ENCODE measurements at regions not wholly inside any gene's neighbourhood (a gene's known extent, or its start where the extent isn't known, plus 50 kb on each side); places are given as distances from the start of the nearest gene placed in this dataset.

DNA sequence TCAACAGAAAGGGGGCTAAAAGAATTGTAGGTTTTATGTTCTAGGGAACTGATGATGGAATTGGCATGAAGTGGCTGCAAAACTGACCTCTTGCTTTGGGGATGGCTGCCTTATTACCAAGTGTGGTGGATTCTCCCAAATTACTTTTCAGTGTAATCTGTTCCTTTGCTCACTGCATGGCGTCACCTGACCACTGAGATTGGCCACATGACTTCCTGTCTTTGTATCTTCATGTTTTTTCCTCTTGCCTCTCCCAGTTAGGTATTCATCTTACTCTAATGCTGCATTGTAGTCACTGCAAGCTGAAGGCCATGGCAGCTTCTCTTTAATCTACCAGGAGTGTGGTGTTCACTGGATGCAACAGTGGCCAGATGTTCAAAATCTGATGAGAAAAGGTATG is 257.7 kb upstream of the TNP1 start:
- ATAC-seq (no peak), DNase-seq (no peak)
- no peak overlapping the region for H3K27ac Mint-ChIP-seq
- no peak overlapping the region for H3K4me3 Mint-ChIP-seq
- no peaks in the 10 kb centered on the region for H3K9me3 ChIP-seq (ENCODE audit: control insufficient read depth, low read length, poor library complexity, severe bottlenecking)
- no peaks in the 10 kb centered on the region for H3K27me3 Mint-ChIP-seq
- no peaks in the 10 kb centered on the region for H3K36me3 Mint-ChIP-seq (ENCODE audit: low read depth)
- H3K4me1 Mint-ChIP-seq, result no peaks in the 10 kb centered on the region

DNA sequence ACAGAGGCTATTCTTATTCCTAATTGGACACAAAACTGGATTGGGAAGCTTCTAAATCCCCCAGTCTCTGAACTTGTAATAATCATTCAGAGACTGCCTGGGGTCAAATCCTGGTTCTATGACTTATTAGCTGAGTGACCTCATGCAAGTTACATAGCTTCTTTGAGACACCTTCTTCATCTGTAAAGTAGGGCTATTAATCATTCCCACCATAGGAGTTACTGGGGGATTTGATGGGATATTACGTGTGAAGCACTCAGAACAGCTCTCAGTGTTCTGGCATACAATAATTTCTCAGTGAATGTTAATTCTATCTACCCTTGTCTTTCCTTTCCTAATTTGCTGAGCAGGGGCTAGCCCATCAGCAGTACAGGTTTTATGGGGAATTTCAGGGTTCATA is 256.7 kb upstream of the TNP1 start:
- H3K4me1 Mint-ChIP-seq, result no peaks in the 10 kb centered on the region
- no peak overlapping the region for H3K4me3 Mint-ChIP-seq
- DNase-seq (no peak), ATAC-seq (no peak)
- no peaks in the 10 kb centered on the region for H3K9me3 ChIP-seq (ENCODE audit: control insufficient read depth, low read length, poor library complexity, severe bottlenecking)
- no peaks in the 10 kb centered on the region for H3K27me3 Mint-ChIP-seq
- no peaks in the 10 kb centered on the region for H3K36me3 Mint-ChIP-seq (ENCODE audit: low read depth)
- H3K27ac Mint-ChIP-seq, result no peak overlapping the region

DNA sequence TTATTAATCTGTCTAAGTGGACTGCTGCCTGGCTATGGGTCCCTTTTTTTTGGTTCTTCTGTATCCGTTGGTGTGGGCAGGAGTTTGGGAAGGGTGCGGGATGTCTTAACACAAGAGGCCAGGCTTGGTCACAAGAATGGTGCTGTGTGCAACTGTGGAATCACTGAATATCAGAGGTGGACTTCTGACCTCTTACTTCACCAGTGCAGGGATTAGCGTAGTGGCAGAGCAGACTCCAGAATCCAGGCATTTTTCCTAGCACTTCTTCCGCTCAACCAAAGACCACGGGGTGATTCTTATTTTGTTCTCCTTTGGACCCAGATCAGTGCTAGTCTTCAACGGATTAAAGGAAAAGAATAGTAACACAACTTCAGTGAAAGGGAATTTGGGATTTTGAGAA is 254.3 kb upstream of the TNP1 start:
- no peak for DNase-seq
- no peaks in the 10 kb centered on the region for H3K9me3 ChIP-seq (ENCODE audit: control insufficient read depth, low read length, poor library complexity, severe bottlenecking)
- Mint-ChIP-seq H3K4me1 (no peaks in the 10 kb centered on the region), H3K27me3 (no peaks in the 10 kb centered on the region), H3K4me3 (no peak overlapping the region), H3K36me3 (ENCODE audit: low read depth) (no peaks in the 10 kb centered on the region), H3K27ac (no peak overlapping the region)
- ATAC-seq, result no peak

DNA sequence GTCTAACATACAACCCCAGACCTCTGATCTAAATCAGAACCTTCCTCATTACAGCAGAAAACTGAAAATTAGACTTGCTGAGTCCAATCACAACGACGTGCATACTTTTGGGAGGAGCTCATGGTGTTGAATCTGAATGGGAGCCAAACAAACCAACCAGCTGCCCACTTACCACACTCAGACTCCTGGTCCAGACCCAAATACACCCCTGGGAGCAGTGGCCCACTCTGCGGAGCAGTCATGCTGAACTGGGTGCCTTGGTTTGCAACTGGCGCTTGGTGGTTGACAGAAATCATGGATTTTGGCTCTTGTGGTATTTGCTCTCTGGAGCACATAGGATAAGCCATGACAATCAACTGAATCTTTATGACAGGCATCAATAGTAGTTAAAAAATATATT is 253.6 kb upstream of the TNP1 start:
- Mint-ChIP-seq H3K36me3 (ENCODE audit: low read depth) (no peaks in the 10 kb centered on the region), H3K4me1 (no peaks in the 10 kb centered on the region), H3K4me3 (no peak overlapping the region), H3K27me3 (no peaks in the 10 kb centered on the region), H3K27ac (no peak overlapping the region)
- DNase-seq (no peak), ATAC-seq (no peak)
- H3K9me3 ChIP-seq (ENCODE audit: control insufficient read depth, low read length, poor library complexity, severe bottlenecking), result no peaks in the 10 kb centered on the region

DNA sequence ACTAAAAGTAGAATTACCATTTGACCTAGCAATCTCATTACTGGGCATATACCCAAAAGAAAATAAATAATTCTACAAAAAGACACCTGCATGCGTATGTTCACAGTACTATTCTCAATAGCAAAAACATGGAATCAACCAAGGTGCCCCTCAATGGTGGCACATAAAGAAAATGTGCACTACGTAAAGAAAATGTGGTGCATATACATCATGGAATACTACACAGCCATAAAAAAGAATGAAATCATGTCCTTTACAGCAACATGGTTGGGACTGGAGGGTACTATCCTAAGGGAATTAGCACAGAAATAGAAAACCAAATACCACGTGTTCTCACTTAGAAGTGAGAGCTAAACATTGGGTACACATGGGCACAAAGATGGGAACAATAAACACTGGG is 250.7 kb upstream of the TNP1 start:
- no peaks in the 10 kb centered on the region for H3K9me3 ChIP-seq (ENCODE audit: control insufficient read depth, low read length, poor library complexity, severe bottlenecking)
- ATAC-seq (no peak), DNase-seq (no peak)
- no peaks in the 10 kb centered on the region for H3K36me3 Mint-ChIP-seq (ENCODE audit: low read depth)
- H3K4me3 Mint-ChIP-seq, result no peak overlapping the region
- H3K4me1 Mint-ChIP-seq, result no peaks in the 10 kb centered on the region
- no peaks in the 10 kb centered on the region for H3K27me3 Mint-ChIP-seq
- H3K27ac Mint-ChIP-seq, result no peak overlapping the region

DNA sequence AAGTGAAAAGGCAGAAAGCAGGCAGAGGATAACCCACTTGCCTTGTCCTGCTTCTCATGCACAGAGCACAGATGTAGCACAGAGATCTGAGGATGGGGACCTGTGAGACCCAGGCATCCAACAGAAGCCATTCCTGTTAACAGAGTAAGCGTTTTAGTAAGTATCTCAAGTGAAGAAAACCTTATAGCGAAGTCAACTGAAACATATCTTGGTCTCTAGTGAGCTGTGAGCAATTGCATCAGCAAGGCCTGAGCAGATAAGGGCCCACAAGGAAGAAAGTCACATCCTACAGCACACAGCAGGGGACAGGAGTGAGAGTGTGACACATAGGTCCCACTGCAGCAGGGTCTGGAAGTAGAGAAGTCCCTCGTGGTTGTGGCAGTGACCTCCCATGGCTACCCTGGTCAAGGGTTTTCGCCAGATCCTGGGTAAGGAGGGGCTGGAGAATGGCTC is 248.7 kb upstream of the TNP1 start:
- Mint-ChIP-seq H3K36me3 (ENCODE audit: low read depth) (no peaks in the 10 kb centered on the region), H3K4me3 (no peak overlapping the region), H3K27me3 (no peaks in the 10 kb centered on the region), H3K27ac (no peak overlapping the region), H3K4me1 (no peaks in the 10 kb centered on the region)
- no peaks in the 10 kb centered on the region for H3K9me3 ChIP-seq (ENCODE audit: control insufficient read depth, low read length, poor library complexity, severe bottlenecking)
- ATAC-seq (no peak), DNase-seq (no peak)

DNA sequence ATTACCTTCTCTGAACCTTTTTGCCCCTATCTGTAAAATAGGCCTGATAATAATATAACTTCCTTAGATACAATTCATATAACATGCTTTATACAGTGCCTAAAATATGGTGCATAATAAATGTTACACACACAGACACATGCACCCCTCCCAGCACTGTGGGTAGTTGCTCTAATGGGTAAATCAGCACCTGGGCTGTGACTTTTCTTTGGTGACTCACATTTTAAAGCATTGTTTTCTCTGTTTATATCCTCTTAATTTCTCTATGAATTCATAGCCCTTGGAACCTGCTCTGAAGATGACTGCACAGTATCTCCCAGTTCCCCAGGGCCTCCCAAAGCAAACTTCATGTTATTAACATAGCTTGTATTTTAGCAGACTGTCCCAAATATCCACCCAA is 248.2 kb upstream of the TNP1 start:
- no peaks in the 10 kb centered on the region for H3K9me3 ChIP-seq (ENCODE audit: control insufficient read depth, low read length, poor library complexity, severe bottlenecking)
- ATAC-seq, result no peak
- no peaks in the 10 kb centered on the region for H3K4me1 Mint-ChIP-seq
- H3K36me3 Mint-ChIP-seq (ENCODE audit: low read depth), result no peaks in the 10 kb centered on the region
- no peaks in the 10 kb centered on the region for H3K27me3 Mint-ChIP-seq
- H3K27ac Mint-ChIP-seq, result no peak overlapping the region
- no peak overlapping the region for H3K4me3 Mint-ChIP-seq
- DNase-seq, result no peak

DNA sequence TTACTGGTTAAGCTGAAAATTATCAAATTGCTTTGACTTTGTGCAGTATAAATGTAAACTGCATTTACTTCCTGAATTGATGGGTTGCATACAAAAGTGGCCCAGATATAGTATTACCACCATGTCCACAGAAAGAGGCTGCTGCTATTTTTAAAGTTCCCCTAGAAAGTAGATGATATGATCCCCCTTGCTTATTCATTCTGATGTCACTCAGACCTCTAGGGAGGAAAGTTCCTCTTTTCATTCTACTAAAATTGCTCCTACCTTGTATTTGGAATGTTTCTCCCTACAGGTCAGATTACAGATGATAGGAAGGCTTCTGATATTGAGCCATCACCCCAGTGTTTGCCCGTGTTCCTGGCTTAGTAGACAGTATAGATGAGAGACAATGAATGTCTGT is 247.6 kb upstream of the TNP1 start:
- Mint-ChIP-seq H3K36me3 (ENCODE audit: low read depth) (no peaks in the 10 kb centered on the region), H3K27ac (no peak overlapping the region), H3K4me1 (no peaks in the 10 kb centered on the region), H3K4me3 (no peak overlapping the region), H3K27me3 (no peaks in the 10 kb centered on the region)
- ATAC-seq (no peak), DNase-seq (no peak)
- no peaks in the 10 kb centered on the region for H3K9me3 ChIP-seq (ENCODE audit: control insufficient read depth, low read length, poor library complexity, severe bottlenecking)

DNA sequence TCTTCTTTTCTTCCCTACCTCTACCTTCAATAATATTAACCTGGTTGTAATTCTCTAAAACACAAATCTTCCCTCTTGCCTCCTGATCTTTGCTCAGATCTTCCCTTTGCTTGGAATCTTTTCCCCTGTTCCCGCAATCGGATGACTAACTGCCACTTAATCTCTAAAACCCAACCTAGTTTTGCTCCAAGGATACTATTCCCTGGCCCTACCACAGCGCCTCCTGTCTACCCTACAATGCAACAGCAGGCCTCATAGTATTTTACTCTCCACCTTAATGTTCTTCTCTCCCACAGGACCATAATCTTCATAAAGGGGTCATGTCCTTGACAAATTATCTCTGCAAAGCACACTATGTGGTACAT is 246.8 kb upstream of the TNP1 start:
- Mint-ChIP-seq H3K27ac (no peak overlapping the region), H3K4me3 (no peak overlapping the region), H3K4me1 (no peaks in the 10 kb centered on the region), H3K36me3 (ENCODE audit: low read depth) (no peaks in the 10 kb centered on the region), H3K27me3 (peaks cover 5% of the 10 kb centered on the region)
- ATAC-seq (no peak), DNase-seq (no peak)
- no peaks in the 10 kb centered on the region for H3K9me3 ChIP-seq (ENCODE audit: control insufficient read depth, low read length, poor library complexity, severe bottlenecking)

DNA sequence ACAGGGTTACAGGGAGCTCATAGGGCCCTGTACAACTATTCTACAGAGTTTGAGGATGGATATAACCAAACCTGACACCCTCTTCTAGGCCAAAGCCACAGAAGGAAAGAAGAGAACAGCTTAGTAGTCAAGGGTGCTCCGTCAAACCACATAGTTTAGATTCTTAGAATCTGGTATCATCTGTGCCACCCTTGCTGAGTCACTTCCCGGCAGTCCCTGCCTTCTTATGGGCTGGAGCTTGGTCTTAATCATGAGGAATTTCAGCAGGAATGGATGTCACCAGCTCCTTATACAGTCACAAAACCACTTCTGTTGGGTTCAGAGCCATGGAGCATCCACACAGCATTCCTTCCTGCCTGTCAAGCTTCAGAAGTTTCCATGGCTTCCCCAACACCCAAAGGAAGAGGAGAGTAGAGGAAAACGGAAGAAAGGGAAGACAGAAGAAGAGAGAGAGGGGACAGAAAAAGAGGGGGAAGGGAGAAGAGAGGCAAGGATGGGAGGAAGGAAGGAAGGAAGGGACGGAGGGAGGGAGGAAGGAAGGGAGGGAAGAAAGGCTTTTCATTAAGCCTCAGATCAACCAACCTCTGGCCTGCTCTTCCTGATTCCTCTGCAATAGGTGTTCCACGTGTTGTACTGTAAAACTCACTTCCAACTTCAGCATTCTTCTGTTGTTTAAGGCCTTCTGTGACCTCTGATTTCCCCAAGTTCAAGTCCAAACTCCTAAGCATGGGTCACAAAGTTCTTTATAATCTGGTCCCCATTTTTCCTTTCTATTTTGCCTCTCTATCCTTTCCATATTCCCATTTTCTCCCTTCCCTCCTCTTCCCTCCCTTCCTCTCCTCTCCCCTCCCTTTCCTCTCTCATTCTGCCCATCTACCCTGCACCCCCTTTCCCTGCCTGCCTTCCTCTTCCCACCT is 246.1 kb upstream of the TNP1 start:
- Mint-ChIP-seq H3K27ac (no peak overlapping the region), H3K36me3 (ENCODE audit: low read depth) (no peaks in the 10 kb centered on the region), H3K27me3 (peaks cover 5% of the 10 kb centered on the region), H3K4me1 (no peaks in the 10 kb centered on the region), H3K4me3 (no peak overlapping the region)
- ATAC-seq, result no peak
- H3K9me3 ChIP-seq (ENCODE audit: control insufficient read depth, low read length, poor library complexity, severe bottlenecking), result no peaks in the 10 kb centered on the region
- no peak for DNase-seq

DNA sequence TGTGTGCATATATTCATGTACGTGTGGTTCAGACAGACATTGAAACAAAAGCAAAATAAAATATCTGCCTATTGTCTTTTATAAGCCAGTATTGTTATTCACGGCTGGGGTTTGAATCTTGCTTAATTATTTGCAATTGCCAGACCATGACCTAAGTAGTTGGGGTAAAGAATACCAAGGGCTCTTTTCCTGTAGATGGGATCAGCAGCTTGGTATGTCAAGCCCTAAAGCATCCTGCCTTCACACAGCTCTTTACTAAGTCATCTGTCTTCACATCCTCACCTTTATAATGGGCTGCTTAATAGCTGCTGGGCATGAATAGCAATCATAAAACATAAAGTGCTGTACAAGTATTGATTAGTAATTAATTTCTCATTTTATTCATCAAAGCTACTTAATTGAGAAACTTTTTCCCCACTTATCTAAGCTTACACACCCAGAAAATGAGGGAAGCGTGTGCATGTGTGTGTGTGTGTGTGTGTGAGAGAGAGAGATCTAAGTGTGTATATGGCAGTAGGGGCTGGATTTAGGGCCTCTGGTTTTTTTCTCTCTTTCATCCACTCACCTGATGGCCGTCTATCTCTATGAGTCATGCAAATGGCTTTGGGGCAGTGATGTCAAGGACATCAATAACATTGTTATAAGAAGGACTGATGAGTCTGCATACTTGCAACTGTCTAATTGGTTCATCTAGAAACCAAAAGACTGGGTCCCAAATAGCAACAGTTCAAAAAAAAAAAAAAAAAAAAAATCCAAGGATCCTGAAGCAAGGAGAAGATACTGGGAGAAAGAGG is 244.1 kb upstream of the TNP1 start:
- no peaks in the 10 kb centered on the region for H3K9me3 ChIP-seq (ENCODE audit: control insufficient read depth, low read length, poor library complexity, severe bottlenecking)
- no peak for DNase-seq
- Mint-ChIP-seq H3K4me1 (no peaks in the 10 kb centered on the region), H3K27ac (no peak overlapping the region), H3K36me3 (ENCODE audit: low read depth) (no peaks in the 10 kb centered on the region), H3K27me3 (peaks cover 13% of the 10 kb centered on the region), H3K4me3 (no peak overlapping the region)
- ATAC-seq, result no peak

DNA sequence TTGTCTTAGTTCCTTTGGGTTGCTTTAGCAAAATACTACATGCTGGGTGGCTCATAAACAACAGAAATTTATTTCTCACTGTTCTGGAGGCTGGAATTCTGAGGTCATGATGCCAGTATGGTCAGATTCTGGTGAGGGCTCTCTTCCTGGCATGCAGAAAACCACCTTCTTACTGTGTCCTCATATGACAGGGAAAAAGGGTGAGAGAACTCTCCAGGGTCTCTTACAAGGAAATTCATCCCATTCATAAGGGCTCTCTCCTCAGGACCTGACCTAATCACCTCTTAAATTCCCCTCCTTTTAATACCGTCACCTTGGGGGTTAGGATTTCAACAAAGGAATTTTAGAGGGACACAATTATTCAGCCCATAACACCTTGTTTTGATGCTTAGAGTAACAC is 243.1 kb upstream of the TNP1 start:
- H3K9me3 ChIP-seq (ENCODE audit: control insufficient read depth, low read length, poor library complexity, severe bottlenecking), result no peaks in the 10 kb centered on the region
- no peak for ATAC-seq
- no peak overlapping the region for H3K4me3 Mint-ChIP-seq
- H3K27me3 Mint-ChIP-seq, result peaks cover 21% of the 10 kb centered on the region
- H3K4me1 Mint-ChIP-seq, result no peaks in the 10 kb centered on the region
- no peak overlapping the region for H3K27ac Mint-ChIP-seq
- no peak for DNase-seq
- H3K36me3 Mint-ChIP-seq (ENCODE audit: low read depth), result no peaks in the 10 kb centered on the region

DNA sequence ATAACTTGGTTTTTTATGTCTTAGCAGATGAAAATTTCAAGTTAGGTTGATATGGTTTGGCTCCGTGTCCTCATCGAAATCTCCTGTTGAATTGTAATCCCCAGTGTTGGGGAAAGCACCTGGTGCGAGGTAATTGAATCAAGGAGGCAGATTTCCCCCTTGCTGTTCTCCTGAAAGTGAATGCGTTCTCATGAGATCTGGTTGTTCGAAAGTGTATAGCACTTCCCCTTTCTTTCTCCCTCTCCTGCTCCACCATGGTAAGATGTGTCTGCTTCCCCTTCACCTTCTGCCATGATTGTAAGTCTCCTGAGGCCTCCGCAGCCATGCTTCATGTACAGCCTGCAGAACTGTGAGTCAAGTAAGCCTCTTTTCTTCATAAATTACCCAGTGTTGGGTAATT is 242.1 kb upstream of the TNP1 start:
- Mint-ChIP-seq H3K36me3 (ENCODE audit: low read depth) (no peaks in the 10 kb centered on the region), H3K27ac (no peak overlapping the region), H3K27me3 (peaks cover 21% of the 10 kb centered on the region), H3K4me1 (no peaks in the 10 kb centered on the region), H3K4me3 (no peak overlapping the region)
- H3K9me3 ChIP-seq (ENCODE audit: control insufficient read depth, low read length, poor library complexity, severe bottlenecking), result no peaks in the 10 kb centered on the region
- ATAC-seq (no peak), DNase-seq (no peak)

DNA sequence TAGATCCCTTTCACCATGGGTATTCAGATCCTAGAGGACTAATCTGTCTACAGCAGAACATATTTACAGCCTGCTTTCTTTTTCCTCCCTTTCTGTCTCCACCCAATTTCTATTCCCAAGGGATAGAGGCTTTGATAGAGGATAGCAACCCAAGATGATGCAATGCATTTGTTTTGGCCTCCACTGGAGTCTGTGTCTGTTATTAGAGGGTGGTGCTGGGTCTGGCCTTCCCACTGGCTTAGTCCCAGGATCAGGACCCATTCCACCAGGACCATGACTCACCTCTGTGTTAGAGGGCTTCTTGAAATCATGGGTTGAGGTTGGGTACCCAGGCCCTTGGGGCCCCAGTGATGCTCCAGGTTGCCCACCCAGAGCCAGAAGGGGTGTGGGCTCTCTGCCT is 239.7 kb upstream of the TNP1 start:
- DNase-seq, result no peak
- Mint-ChIP-seq H3K27ac (no peak overlapping the region), H3K4me1 (no peaks in the 10 kb centered on the region), H3K4me3 (no peak overlapping the region), H3K27me3 (peaks cover 21% of the 10 kb centered on the region), H3K36me3 (ENCODE audit: low read depth) (no peaks in the 10 kb centered on the region)
- H3K9me3 ChIP-seq (ENCODE audit: control insufficient read depth, low read length, poor library complexity, severe bottlenecking), result no peaks in the 10 kb centered on the region
- no peak for ATAC-seq
